IMR-90 (cell line): ENCODE measurements at regions not wholly inside any gene's neighbourhood (a gene's known extent, or its start where the extent isn't known, plus 50 kb on each side); places are given as distances from the start of the nearest gene placed in this dataset.

Source experiments
- ATAC-seq: fragments of 200-7000 bp; cut with Tn5 transposase; 2 replicates; pipeline ENCODE4 v1.9.1; 2020; ENCODE audit warnings: low read depth, mild to moderate bottlenecking, moderate library complexity
- BruUV-seq: library from RNA; stranded (reverse); fragments of 400-500 nt; replicated peaks from 2 replicates; lab custom pipeline; 2021; lab: Mats Ljungman, UMichigan
- CTCF ChIA-PET: fragments of 300-600 bp; formaldehyde crosslinking; extraction: SDS; loops from one replicate; lab custom pipeline; 2021; ENCODE audit warnings: antibody characterized with exemption; lab: Yijun Ruan, JAX
- POLR2A ChIA-PET: fragments of 300-600 bp; sonication (Branson Sonifier 250); formaldehyde crosslinking; loops from one replicate; lab custom pipeline; 2022; ENCODE audit warnings: antibody characterized with exemption; ENCODE audit not compliant: unreplicated experiment; lab: Charles Lee
- DNase-seq: peaks from one replicate; pipeline ENCODE4 v3.0.0; 2013
- H2AFZ ChIP-seq: replicated peaks from 2 replicates; pipeline ENCODE3; 2013; ENCODE audit warnings: low read length, mild to moderate bottlenecking; ENCODE audit not compliant: poor library complexity
- H2AK5ac ChIP-seq: 2 replicates; pipeline ENCODE4 v1.6.1; 2013; ENCODE audit warnings: low read depth, low read length, inconsistent platforms
- H2AK9ac ChIP-seq: replicated peaks from 2 replicates; pipeline ENCODE3; 2013; ENCODE audit warnings: mild to moderate bottlenecking, low read depth, low read length, moderate library complexity; ENCODE audit not compliant: poor library complexity
- H2BK120ac ChIP-seq: 2 replicates; pipeline ENCODE4 v1.6.1; 2013; ENCODE audit warnings: low read depth, low read length, inconsistent platforms
- H2BK15ac ChIP-seq: 3 replicates; pipeline ENCODE4 v1.6.1; 2013; ENCODE audit warnings: low read depth, low read length, inconsistent platforms
- H2BK20ac ChIP-seq: 2 replicates; pipeline ENCODE4 v1.6.1; 2013; ENCODE audit warnings: low read depth, mild to moderate bottlenecking, inconsistent platforms, low read length, moderate library complexity
- H2BK5ac ChIP-seq: 2 replicates; pipeline ENCODE4 v1.6.1; 2013; ENCODE audit warnings: mild to moderate bottlenecking, low read depth, low read length, inconsistent platforms; ENCODE audit not compliant: poor library complexity, severe bottlenecking
- H3K14ac ChIP-seq: replicated peaks from 2 replicates; pipeline ENCODE4 v1.6.1; 2013; ENCODE audit warnings: low read depth, low read length, inconsistent platforms
- H3K18ac ChIP-seq: 2 replicates; pipeline ENCODE4 v1.6.1; 2013; ENCODE audit warnings: low read depth, low read length, control low read depth
- H3K23ac ChIP-seq: 2 replicates; pipeline ENCODE4 v1.6.1; 2013; ENCODE audit warnings: low read depth, low read length, inconsistent platforms
- H3K27ac ChIP-seq: 2 replicates; pipeline ENCODE4 v1.5.1; 2013; ENCODE audit warnings: mild to moderate bottlenecking, control low read depth, low read length; ENCODE audit not compliant: insufficient read depth
- H3K27me3 ChIP-seq: 2 replicates; pipeline ENCODE4 v1.6.1; 2013; ENCODE audit warnings: low read length; ENCODE audit not compliant: control insufficient read depth, insufficient read depth
- H3K36me3 ChIP-seq: 2 replicates; pipeline ENCODE4 v1.6.1; 2013; ENCODE audit warnings: low read length, mixed read lengths; ENCODE audit not compliant: control insufficient read depth, insufficient read depth
- H3K4ac ChIP-seq: 2 replicates; pipeline ENCODE4 v1.6.1; 2013; ENCODE audit warnings: low read depth, low read length, inconsistent platforms
- H3K4me1 ChIP-seq: 2 replicates; pipeline ENCODE4 v1.6.1; 2013; ENCODE audit warnings: low read length, mixed read lengths; ENCODE audit not compliant: control insufficient read depth, insufficient read depth
- H3K4me2 ChIP-seq: 2 replicates; pipeline ENCODE4 v1.6.1; 2013; ENCODE audit warnings: low read depth, mild to moderate bottlenecking, control low read depth, low read length, moderate library complexity
- H3K4me3 ChIP-seq: 2 replicates; pipeline ENCODE4 v1.5.1; 2013; ENCODE audit warnings: low read depth, mild to moderate bottlenecking, control low read depth, low read length, moderate library complexity; ENCODE audit not compliant: insufficient read depth
- H3K56ac ChIP-seq: 2 replicates; pipeline ENCODE4 v1.6.1; 2013; ENCODE audit warnings: low read length, inconsistent platforms; ENCODE audit not compliant: insufficient read depth; ENCODE audit errors: extremely low read depth
- H3K79me1 ChIP-seq, 2 experiments: 2 replicates each; pipeline ENCODE4 v1.6.1; 2013; ENCODE audit warnings: low read length in 2 of 2, inconsistent platforms in 1 of 2, low read depth in 1 of 2
- H3K9ac ChIP-seq: 2 replicates; pipeline ENCODE4 v1.6.1; 2013; ENCODE audit warnings: low read depth, low read length, control low read depth
- H3K9me1 ChIP-seq: 2 replicates; pipeline ENCODE4 v1.6.1; 2013; ENCODE audit warnings: low read length, inconsistent platforms; ENCODE audit not compliant: insufficient read depth
- H3K9me3 ChIP-seq: 2 replicates; pipeline ENCODE4 v1.6.1; 2013; ENCODE audit warnings: low read length; ENCODE audit not compliant: control insufficient read depth, insufficient read depth
- H4K20me1 ChIP-seq: 2 replicates; pipeline ENCODE4 v1.6.1; 2013; ENCODE audit warnings: low read length, inconsistent platforms; ENCODE audit not compliant: insufficient read depth
- H4K5ac ChIP-seq: 2 replicates; pipeline ENCODE4 v1.6.1; 2013; ENCODE audit warnings: mild to moderate bottlenecking, low read depth, low read length, control low read depth
- H4K8ac ChIP-seq, 2 experiments: 2 replicates each; pipeline ENCODE4 v1.6.1; 2013; ENCODE audit warnings: low read depth in 2 of 2, low read length in 2 of 2, control low read depth in 1 of 2, inconsistent platforms in 1 of 2
- H4K91ac ChIP-seq: 2 replicates; pipeline ENCODE4 v1.6.1; 2013; ENCODE audit warnings: low read depth, low read length, inconsistent platforms; ENCODE audit not compliant: insufficient read depth
- BHLHE40 ChIP-seq: fragments of 150-350 bp; IDR thresholded peaks from 2 replicates; pipeline ENCODE4 v1.6.1; 2016; ENCODE audit warnings: mild to moderate bottlenecking, low read depth, low read length
- CEBPB ChIP-seq: IDR thresholded peaks from 2 replicates; pipeline ENCODE4 v1.6.1; 2012; ENCODE audit warnings: low read depth, low read length, improper control_type of control experiment
- CHD1 ChIP-seq: IDR thresholded peaks from 2 replicates; pipeline ENCODE4 v1.6.1; 2012; ENCODE audit warnings: low read depth, low read length, improper control_type of control experiment
- CTCF ChIP-seq: conservative IDR thresholded peaks from 2 replicates; pipeline ENCODE4 v1.5.1; 2012; ENCODE audit warnings: mild to moderate bottlenecking, low read depth, low read length, improper control_type of control experiment
- FOS ChIP-seq: fragments of 150-350 bp; IDR thresholded peaks from 2 replicates; pipeline ENCODE4 v1.6.1; 2016; ENCODE audit warnings: low read depth, low read length
- MAFK ChIP-seq: IDR thresholded peaks from 2 replicates; pipeline ENCODE4 v1.6.1; 2012; ENCODE audit warnings: low read depth, low read length, improper control_type of control experiment
- MAZ ChIP-seq: IDR thresholded peaks from 2 replicates; pipeline ENCODE4 v1.6.1; 2012; ENCODE audit warnings: low read depth, mild to moderate bottlenecking, low read length, improper control_type of control experiment, moderate library complexity, borderline replicate concordance
- MXI1 ChIP-seq: IDR thresholded peaks from 2 replicates; pipeline ENCODE4 v1.6.1; 2012; ENCODE audit warnings: low read depth, mild to moderate bottlenecking, low read length, moderate library complexity, borderline replicate concordance
- NFE2L2 ChIP-seq: fragments of 150-350 bp; IDR thresholded peaks from 2 replicates; pipeline ENCODE4 v1.6.1; 2016; ENCODE audit warnings: low read depth, mild to moderate bottlenecking, low read length
- POLR2A ChIP-seq: IDR thresholded peaks from 2 replicates; pipeline ENCODE4 v1.6.1; 2012; ENCODE audit warnings: mild to moderate bottlenecking, low read depth, low read length
- RAD21 ChIP-seq: IDR thresholded peaks from 2 replicates; pipeline ENCODE4 v1.6.1; 2012; ENCODE audit warnings: low read length, improper control_type of control experiment
- RCOR1 ChIP-seq: IDR thresholded peaks from 2 replicates; pipeline ENCODE4 v1.6.1; 2012; ENCODE audit warnings: mild to moderate bottlenecking, low read length, improper control_type of control experiment; ENCODE audit not compliant: insufficient replicate concordance
- RFX5 ChIP-seq: IDR thresholded peaks from 2 replicates; pipeline ENCODE4 v1.8.0; 2012; ENCODE audit warnings: low read depth, mild to moderate bottlenecking, low read length, moderate library complexity
- SMC3 ChIP-seq: fragments of 150-350 bp; IDR thresholded peaks from 2 replicates; pipeline ENCODE4 v1.6.1; 2016; ENCODE audit warnings: low read depth, mild to moderate bottlenecking, antibody characterized with exemption, low read length, moderate library complexity
- USF2 ChIP-seq: fragments of 150-350 bp; IDR thresholded peaks from 2 replicates; pipeline ENCODE4 v1.6.1; 2017; ENCODE audit warnings: mild to moderate bottlenecking, antibody characterized with exemption, low read length, low read depth
- WGBS, 2 experiments: methylation state at CpG; one replicate each; pipeline versions ENCODE4 v1.1.5 to v1.1.7; 2013; ENCODE audit warnings: missing lambda C conversion rate in 2 of 2; ENCODE audit not compliant: insufficient read length in 1 of 2; ENCODE audit errors: extremely low coverage in 2 of 2; 5-methylcytosine and 5-hydroxymethylcytosine counted together
- dilution Hi-C: fragments of 300-500 bp; cut with HindIII; formaldehyde crosslinking; loops from one replicate; pipeline ENCODE4 v1.14.3; 2018; ENCODE audit warnings: low sequenced_read_pairs; ENCODE audit not compliant: unreplicated experiment
- in situ Hi-C: fragments of 300-500 bp; cut with MboI; formaldehyde crosslinking; loops from 3 replicates; pipeline ENCODE4 v1.14.3; 2019; ENCODE audit warnings: low sequenced_read_pairs, inconsistent platforms, mixed read lengths
- intact Hi-C: fragments of 100-400 bp; cut with micrococcal nuclease; formaldehyde crosslinking; loops from 2 replicates; pipeline ENCODE4 v1.10.0; 2022
- TF ChIP-seq, protein P1 (sequence below): fragments of 150-350 bp; IDR thresholded peaks from 2 replicates; pipeline ENCODE4 v1.6.1; 2016; ENCODE audit warnings: low read depth, mild to moderate bottlenecking, low read length, moderate library complexity, borderline replicate concordance

GRCh38 chrX:30153881-30154260, 61.5 kb upstream of the MAGEB2 start:
- Histone ChIP-seq H3K79me1 (no peaks in the 10 kb centered on the region), H3K36me3 (no peaks in the 10 kb centered on the region), H3K27me3 (no peaks in the 10 kb centered on the region; the same call in 1 of the 2 replicates), H2AK9ac (no peak overlapping the region), H2BK120ac (no peak overlapping the region), H3K23ac (no peak overlapping the region), H3K27ac (no peak overlapping the region), H2BK20ac (no peak overlapping the region), H2BK5ac (no peak overlapping the region), H3K4me2 (no peak overlapping the region), H2AK5ac (no peak overlapping the region), H3K4me3 (no peak overlapping the region), H4K20me1 (no peaks in the 10 kb centered on the region), H3K9me3 (no peaks in the 10 kb centered on the region), H3K18ac (no peak overlapping the region), H2AFZ (no peak overlapping the region), H3K4ac (no peak overlapping the region), H4K91ac (no peak overlapping the region), H4K8ac (no peak overlapping the region), H3K56ac (no peak overlapping the region), H3K9me1 (no peaks in the 10 kb centered on the region), H2BK15ac (no peak overlapping the region), H4K5ac (no peak overlapping the region), H3K14ac (no peak overlapping the region), H3K4me1 (no peaks in the 10 kb centered on the region), H3K9ac (no peak overlapping the region)
- WGBS, 2 experiments, result no CpG with 5 or more reads among the region's 4 CpGs
- dilution Hi-C loops, result no loop called here
- peak; percentile 31 for DNase-seq
- no TSS peak for BruUV-seq
- intact Hi-C loops, result no loop called here
- 0 out of 2 replicates have a peak, but pooled peaks have one; percentile 24 for ATAC-seq
- TF ChIP-seq, protein P1, sequence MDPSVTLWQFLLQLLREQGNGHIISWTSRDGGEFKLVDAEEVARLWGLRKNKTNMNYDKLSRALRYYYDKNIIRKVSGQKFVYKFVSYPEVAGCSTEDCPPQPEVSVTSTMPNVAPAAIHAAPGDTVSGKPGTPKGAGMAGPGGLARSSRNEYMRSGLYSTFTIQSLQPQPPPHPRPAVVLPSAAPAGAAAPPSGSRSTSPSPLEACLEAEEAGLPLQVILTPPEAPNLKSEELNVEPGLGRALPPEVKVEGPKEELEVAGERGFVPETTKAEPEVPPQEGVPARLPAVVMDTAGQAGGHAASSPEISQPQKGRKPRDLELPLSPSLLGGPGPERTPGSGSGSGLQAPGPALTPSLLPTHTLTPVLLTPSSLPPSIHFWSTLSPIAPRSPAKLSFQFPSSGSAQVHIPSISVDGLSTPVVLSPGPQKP, result no peak
- TF ChIP-seq MAZ, result no peak
- TF ChIP-seq RFX5, result no peak
- TF ChIP-seq NFE2L2, result no peak
- no peak for TF ChIP-seq FOS
- no peak for TF ChIP-seq RAD21
- TF ChIP-seq CHD1, result no peak
- no peak for TF ChIP-seq CTCF
- TF ChIP-seq BHLHE40, result no peak
- no peak for TF ChIP-seq MXI1
- TF ChIP-seq SMC3, result no peak
- no peak for TF ChIP-seq CEBPB
- no peak for TF ChIP-seq POLR2A
- no peak for TF ChIP-seq MAFK
- no peak for TF ChIP-seq RCOR1
- TF ChIP-seq USF2, result no peak
- ChIA-PET CTCF (no interaction called here), POLR2A (no interaction called here)
- in situ Hi-C loops, result no loop called here
